Endodermal cell (in vitro differentiated cells): ENCODE measurements at regions not wholly inside any gene's neighbourhood (a gene's known extent, or its start where the extent isn't known, plus 50 kb on each side); places are given as distances from the start of the nearest gene placed in this dataset.

Experiments used
- DNase-seq: peaks from one replicate; pipeline ENCODE4 v3.0.0-alpha.2; 2017
- H3K27ac ChIP-seq: 2 replicates; pipeline ENCODE4 v1.5.1; 2013; ENCODE audit warnings: mild to moderate bottlenecking, low read depth, low read length, moderate library complexity
- H3K27me3 ChIP-seq: 2 replicates; pipeline ENCODE4 v1.6.1; 2013; ENCODE audit warnings: mild to moderate bottlenecking, low read length, moderate library complexity; ENCODE audit not compliant: insufficient read depth, control insufficient read depth, poor library complexity, severe bottlenecking
- H3K36me3 ChIP-seq: 2 replicates; pipeline ENCODE4 v1.7.0; 2013; ENCODE audit warnings: mild to moderate bottlenecking, low read length, moderate library complexity; ENCODE audit not compliant: control insufficient read depth, insufficient read depth
- H3K4me1 ChIP-seq: one replicate; pipeline ENCODE4 v1.7.0; 2013; ENCODE audit warnings: low read length; ENCODE audit not compliant: control insufficient read depth, insufficient read depth
- H3K4me3 ChIP-seq: 2 replicates; pipeline ENCODE4 v1.5.1; 2013; ENCODE audit warnings: mild to moderate bottlenecking, low read length, moderate library complexity
- H3K9ac ChIP-seq: 2 replicates; pipeline ENCODE4 v1.6.1; 2013; ENCODE audit warnings: mild to moderate bottlenecking, low read length, moderate library complexity; ENCODE audit not compliant: poor library complexity, severe bottlenecking; ENCODE audit errors: extremely low read depth
- H3K9me3 ChIP-seq: 2 replicates; pipeline ENCODE4 v1.6.1; 2013; ENCODE audit warnings: mild to moderate bottlenecking, low read length, moderate library complexity; ENCODE audit not compliant: control insufficient read depth
- H3K27ac Mint-ChIP-seq: 2 replicates; pipeline ENCODE4 v1.8.0; 2020; ENCODE audit warnings: mixed read lengths
- H3K27me3 Mint-ChIP-seq: 2 replicates; pipeline ENCODE4 v1.8.0; 2021; ENCODE audit warnings: mild to moderate bottlenecking, mixed read lengths; ENCODE audit not compliant: insufficient read depth
- H3K36me3 Mint-ChIP-seq: 2 replicates; pipeline ENCODE4 v1.8.0; 2020; ENCODE audit warnings: low read depth, mixed read lengths
- H3K4me1 Mint-ChIP-seq: 2 replicates; pipeline ENCODE4 v1.8.0; 2020; ENCODE audit warnings: mixed read lengths
- H3K4me3 Mint-ChIP-seq: 2 replicates; pipeline ENCODE4 v1.8.0; 2020; ENCODE audit warnings: mild to moderate bottlenecking, moderate library complexity, mixed read lengths
- H3K9me3 Mint-ChIP-seq: 2 replicates; pipeline ENCODE4 v1.8.0; 2020; ENCODE audit warnings: mild to moderate bottlenecking, mixed read lengths
- WGBS, 2 experiments: methylation state at CpG; one replicate each; pipeline versions ENCODE4 v1.1.5 to v1.1.7; 2013; ENCODE audit warnings: missing lambda C conversion rate in 2 of 2, mixed read lengths in 1 of 2; ENCODE audit not compliant: insufficient coverage in 1 of 2, insufficient read length in 1 of 2; 5-methylcytosine and 5-hydroxymethylcytosine counted together
- TF ChIP-seq, protein P1 (sequence below): fragments of 200-600 bp; sonication (generic); conservative IDR thresholded peaks from 2 replicates; pipeline ENCODE4 v1.5.0; 2021; ENCODE audit warnings: antibody characterized with exemption, mild to moderate bottlenecking

DNA sequence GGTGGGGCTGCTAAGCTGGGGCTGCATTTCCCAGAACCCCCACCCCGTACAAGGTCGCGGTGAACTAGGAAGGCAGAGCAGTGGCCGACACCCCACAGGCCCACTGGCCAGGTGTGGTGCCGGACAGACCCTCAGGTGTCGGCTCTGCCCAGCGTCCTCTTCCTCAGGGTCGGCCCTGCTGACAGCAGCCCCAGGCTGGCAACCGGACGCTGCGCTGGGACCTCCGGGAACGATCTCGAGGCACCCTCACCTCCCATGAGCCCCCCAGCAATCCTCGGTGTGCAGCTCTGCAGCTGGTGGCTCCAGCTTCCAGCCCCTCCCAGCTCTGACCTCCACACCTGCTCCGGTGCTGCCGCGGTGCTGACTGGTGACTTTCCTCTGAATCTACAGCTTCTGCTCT lies 142.9 kb upstream of the SPACA7 start:
- Mint-ChIP-seq H3K36me3 (no peaks in the 10 kb centered on the region), H3K27ac (no peak overlapping the region), H3K27me3 (peaks cover 26% of the 10 kb centered on the region), H3K4me1 (no peaks in the 10 kb centered on the region), H3K4me3 (no peak overlapping the region), H3K9me3 (peaks cover 8% of the 10 kb centered on the region)
- peaks cover 8% of the 10 kb centered on the region for H3K9me3 ChIP-seq
- H3K4me1 ChIP-seq: no peaks in the 10 kb centered on the region
- no peak for DNase-seq
- H3K4me3 ChIP-seq: no peak overlapping the region
- no peaks in the 10 kb centered on the region for H3K36me3 ChIP-seq
- no peak overlapping the region for H3K9ac ChIP-seq
- 84 to 86% methylated on average over 9 to 18 of the region's 18 CpGs for WGBS, 2 experiments
- H3K27ac ChIP-seq: no peak overlapping the region
- TF ChIP-seq, protein P1, sequence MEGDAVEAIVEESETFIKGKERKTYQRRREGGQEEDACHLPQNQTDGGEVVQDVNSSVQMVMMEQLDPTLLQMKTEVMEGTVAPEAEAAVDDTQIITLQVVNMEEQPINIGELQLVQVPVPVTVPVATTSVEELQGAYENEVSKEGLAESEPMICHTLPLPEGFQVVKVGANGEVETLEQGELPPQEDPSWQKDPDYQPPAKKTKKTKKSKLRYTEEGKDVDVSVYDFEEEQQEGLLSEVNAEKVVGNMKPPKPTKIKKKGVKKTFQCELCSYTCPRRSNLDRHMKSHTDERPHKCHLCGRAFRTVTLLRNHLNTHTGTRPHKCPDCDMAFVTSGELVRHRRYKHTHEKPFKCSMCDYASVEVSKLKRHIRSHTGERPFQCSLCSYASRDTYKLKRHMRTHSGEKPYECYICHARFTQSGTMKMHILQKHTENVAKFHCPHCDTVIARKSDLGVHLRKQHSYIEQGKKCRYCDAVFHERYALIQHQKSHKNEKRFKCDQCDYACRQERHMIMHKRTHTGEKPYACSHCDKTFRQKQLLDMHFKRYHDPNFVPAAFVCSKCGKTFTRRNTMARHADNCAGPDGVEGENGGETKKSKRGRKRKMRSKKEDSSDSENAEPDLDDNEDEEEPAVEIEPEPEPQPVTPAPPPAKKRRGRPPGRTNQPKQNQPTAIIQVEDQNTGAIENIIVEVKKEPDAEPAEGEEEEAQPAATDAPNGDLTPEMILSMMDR: no peak
- H3K27me3 ChIP-seq: peaks cover 19% of the 10 kb centered on the region

DNA sequence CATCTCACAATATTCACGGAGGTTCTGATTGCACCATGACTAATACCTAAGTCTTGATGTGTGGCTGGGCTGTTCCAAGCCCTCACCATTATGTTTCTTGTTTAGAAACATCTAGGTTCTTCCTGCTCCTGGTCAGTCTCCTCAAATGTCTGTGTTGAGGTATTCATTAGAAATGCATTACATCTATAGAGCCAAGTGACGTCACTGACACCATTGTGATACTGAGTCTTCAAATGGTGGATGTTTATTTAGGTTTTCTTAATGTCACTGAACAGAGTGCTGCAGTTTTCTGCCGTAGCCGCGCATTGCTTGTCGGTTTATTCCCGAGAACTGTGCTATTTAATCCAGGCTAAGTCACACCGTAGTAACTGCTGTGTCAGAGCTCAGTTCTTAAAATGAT lies 142.4 kb upstream of the SPACA7 start:
- H3K27me3 Mint-ChIP-seq: peaks cover 26% of the 10 kb centered on the region
- no peak for DNase-seq
- Histone ChIP-seq H3K4me1 (no peaks in the 10 kb centered on the region), H3K27me3 (peaks cover 19% of the 10 kb centered on the region), H3K9ac (no peak overlapping the region), H3K4me3 (no peak overlapping the region), H3K27ac (no peak overlapping the region), H3K36me3 (no peaks in the 10 kb centered on the region), H3K9me3 (peaks cover 9% of the 10 kb centered on the region)
- no peak overlapping the region for H3K27ac Mint-ChIP-seq
- H3K36me3 Mint-ChIP-seq: no peaks in the 10 kb centered on the region
- H3K4me1 Mint-ChIP-seq: no peaks in the 10 kb centered on the region
- H3K9me3 Mint-ChIP-seq: peaks cover 8% of the 10 kb centered on the region
- WGBS, 2 experiments: 92 to 94% methylated on average over 8 of the region's 8 CpGs
- H3K4me3 Mint-ChIP-seq: no peak overlapping the region
- TF ChIP-seq, protein P1: no peak

DNA sequence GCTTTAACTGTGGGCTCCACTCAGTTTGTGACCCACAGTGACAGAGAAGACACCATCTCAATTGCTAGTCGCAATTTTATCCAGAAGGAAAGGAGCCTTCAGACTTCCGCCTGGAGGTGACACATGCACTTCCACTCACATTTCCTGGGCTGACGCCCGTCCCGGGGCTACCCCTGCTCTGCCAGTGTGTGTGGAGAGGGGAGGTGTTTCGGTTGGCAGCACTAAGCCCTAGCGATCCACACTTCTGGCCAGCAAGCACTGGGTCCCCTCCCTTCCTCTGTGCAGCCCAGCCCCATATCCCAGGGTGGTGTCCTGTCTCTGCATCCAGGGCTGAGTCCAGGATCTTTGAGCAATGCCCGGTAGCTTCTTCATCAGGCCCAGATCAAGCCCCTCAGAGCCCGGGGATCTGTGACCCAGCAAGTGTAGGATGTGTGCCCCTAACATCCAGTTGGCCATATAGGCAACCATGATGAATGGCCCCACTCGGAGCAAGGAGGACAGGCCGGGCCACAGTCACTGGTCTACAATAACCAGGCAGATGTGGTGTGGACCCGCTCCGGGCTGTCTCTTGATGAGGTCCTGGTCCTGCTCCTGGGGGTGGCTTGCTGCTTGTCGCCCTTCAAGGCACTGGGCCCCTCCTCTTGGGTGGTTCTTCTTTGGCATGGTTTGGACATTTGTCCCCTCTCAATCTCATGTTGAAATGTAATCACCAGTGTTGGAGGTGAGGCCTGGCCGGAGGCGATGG lies 141.9 kb upstream of the SPACA7 start:
- Histone ChIP-seq H3K27me3 (peaks cover 19% of the 10 kb centered on the region), H3K9me3 (peaks cover 9% of the 10 kb centered on the region), H3K9ac (no peak overlapping the region), H3K4me3 (no peak overlapping the region), H3K36me3 (no peaks in the 10 kb centered on the region), H3K4me1 (no peaks in the 10 kb centered on the region), H3K27ac (no peak overlapping the region)
- WGBS, 2 experiments: 89 to 91% methylated on average over 10 to 16 of the region's 16 CpGs
- no peaks in the 10 kb centered on the region for H3K36me3 Mint-ChIP-seq
- H3K9me3 Mint-ChIP-seq: peaks cover 12% of the 10 kb centered on the region
- no peak overlapping the region for H3K4me3 Mint-ChIP-seq
- TF ChIP-seq, protein P1: no peak
- no peak for DNase-seq
- H3K4me1 Mint-ChIP-seq: no peaks in the 10 kb centered on the region
- peaks cover 26% of the 10 kb centered on the region for H3K27me3 Mint-ChIP-seq
- H3K27ac Mint-ChIP-seq: no peak overlapping the region
